GM19351 (cell line): ENCODE measurements at regions not wholly inside any gene's neighbourhood (a gene's known extent, or its start where the extent isn't known, plus 50 kb on each side); places are given as distances from the start of the nearest gene placed in this dataset.

Source experiments
- ATAC-seq: cut with Tn5 transposase; IDR thresholded peaks from one replicate; pipeline ENCODE4 v1.9.1; 2021; ENCODE audit warnings: mild to moderate bottlenecking, moderate library complexity; ENCODE audit not compliant: unreplicated experiment

DNA sequence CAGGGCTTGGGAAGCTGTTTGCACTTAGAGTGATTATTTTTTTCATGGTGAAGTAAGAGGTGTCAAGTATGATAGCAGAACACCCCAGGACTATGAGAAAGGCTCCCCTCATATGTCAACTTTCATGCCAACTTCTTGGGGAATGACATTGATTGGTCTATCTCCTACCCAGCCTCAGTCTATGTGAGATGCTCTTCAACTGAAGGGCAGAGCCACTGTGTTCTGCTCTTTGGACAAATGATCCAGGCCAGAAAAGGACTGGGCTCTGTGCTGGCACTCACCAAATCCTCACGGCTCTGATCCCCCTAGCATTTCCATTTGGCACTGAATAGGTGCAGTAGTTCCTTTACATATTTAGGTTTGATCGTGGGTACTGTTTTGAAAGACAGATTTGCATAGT lies 151.1 kb downstream of the DMRT2 start:
- no peak for ATAC-seq

DNA sequence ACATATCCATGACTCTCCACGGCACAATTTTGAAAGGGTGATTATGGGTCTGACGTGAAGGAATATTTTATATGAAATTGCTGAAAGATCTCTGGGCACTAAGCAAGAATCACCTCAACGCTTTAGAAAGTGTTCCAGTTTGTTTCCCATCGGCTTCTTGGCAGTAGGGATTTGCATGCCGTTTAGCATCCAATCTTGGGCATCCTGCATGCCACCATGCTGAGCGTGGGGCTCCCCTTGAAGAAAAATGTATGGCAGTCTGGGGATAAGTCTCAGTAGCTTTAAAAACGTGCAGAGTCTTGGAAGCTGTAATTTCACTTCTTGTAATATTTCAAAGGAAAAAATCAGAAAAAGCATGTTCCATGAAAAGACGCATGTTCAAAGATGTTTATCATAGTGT lies 151.7 kb downstream of the DMRT2 start:
- ATAC-seq = no peak

DNA sequence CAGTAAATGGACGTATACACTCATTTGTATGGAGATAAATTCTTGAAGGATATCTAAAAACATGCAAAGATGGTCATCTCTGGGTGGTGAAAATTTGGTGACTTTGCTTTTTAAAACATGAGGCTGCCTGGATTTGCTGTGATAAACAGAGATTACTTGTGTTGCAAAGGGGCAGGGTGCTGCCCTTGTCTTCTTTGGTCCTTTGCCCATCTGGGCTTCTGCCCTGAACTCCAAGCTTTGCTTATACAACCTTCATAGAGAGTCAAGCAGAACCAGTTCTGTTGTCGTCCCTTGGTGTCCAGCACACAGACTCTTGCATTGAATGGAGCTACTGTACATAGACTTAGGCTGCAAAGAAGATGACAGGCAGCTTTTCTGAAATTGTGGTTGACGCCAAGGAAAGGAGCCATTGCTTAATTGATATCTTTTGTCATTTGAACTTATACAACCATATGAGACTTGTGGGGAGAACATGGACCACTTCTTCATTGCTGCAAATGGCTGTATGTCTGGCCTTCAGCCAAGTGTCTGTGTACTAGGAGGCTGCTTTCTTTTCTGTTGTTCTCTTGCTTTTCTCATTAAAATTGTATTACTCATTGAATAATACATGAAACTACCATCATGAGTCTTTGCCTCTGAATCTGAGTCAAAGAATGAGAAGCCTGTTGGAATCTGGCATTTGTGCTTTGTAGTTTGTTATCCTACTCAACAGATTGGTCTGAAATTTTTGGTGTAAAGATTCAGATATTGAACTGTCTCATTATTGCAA lies 152.5 kb downstream of the DMRT2 start:
- ATAC-seq = no peak

DNA sequence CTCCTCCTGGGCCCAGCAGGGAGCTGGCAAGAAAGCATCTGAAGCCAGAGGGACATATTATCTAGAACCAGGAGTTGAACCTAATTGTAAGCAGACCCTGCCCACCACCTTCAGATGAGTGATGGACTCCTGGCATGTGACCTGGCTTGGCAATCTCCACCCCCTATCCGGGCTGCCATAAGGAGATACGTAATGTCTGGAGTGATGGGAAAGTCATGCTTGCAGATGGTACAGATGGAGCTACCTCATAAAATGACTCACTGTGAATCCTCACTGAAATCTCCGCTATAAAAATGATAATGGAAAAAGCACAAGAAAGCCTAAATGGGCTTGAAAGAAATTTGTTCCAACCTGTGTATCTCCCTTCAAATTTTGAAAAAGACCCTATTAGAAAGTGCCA lies 157.5 kb downstream of the DMRT2 start:
- ATAC-seq = no peak

DNA sequence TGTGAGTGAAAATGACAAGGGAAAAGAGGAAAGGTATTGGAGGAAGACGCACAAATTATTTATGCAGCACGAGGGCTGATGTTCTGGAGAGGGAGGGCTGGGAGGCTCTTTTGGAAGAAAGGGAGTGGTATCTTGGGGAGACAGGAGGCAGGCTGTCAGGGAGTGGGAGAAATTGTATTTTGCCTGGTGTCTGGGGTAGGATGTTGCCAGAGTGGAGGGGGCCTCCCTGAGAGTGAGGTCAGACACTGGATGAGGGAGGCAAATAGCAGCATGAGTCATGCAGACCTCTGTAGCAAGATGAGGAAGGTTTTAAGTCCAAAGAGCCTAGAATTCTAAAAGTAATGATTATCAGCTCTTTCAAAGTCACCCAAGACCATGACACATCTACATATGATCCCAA lies 158.0 kb downstream of the DMRT2 start:
- ATAC-seq = no peak

DNA sequence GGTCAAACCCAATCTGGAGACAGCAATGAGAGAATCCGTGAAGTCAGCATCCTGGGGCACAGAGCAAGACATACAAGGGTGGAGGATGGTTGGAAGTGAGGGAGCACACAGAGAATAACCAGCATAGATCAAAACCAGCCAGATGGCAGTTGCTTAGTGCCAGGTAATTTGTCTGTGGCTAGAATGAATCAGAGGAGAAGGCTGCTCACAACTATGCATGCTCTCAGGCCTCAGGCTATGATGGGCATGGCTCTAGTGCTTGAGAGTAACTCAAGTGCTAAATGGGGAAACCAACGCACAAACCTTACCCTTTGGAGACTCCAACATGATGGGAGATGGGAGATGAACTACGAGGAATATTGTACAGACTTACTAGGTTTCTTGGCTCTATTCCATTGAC lies 160.8 kb downstream of the DMRT2 start:
- no peak for ATAC-seq

DNA sequence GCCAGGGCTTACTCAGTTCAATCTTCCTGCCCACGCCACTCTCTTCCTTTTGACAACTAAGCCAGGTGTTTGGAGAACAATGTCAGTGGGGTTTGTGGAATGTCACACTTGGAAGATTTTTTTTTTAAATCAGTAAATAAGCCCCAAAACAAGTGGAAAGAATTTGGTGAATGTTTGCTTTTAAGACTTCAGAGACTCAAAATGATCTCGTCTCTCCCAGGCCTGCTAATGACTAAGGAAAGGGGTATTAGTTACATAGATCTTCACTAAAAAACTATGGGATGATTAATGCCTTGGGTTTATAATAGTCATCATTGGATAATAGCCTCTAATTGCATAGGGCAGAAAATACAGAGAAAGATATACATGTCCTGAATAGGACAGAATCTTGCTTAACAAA lies 166.4 kb downstream of the DMRT2 start:
- ATAC-seq = no peak

DNA sequence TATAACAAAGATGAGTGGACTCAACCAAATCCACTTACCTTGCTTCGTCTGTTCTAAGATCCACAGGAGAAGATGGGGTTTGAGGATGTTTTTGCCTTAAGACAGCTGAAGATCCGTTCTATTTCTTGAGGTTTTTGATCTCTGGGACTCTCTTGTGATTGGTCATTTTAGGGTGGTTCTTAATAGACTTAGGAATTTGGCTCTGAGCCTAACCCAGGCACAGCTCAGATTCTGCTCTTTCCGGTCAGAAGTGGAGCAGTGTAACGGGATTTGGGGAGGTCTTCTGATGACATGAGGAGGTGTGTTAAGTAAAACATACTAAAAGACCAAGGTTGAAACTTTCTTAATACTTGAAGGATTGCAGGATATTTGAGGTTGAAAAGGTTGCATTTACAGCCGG lies 166.9 kb downstream of the DMRT2 start:
- ATAC-seq = no peak

DNA sequence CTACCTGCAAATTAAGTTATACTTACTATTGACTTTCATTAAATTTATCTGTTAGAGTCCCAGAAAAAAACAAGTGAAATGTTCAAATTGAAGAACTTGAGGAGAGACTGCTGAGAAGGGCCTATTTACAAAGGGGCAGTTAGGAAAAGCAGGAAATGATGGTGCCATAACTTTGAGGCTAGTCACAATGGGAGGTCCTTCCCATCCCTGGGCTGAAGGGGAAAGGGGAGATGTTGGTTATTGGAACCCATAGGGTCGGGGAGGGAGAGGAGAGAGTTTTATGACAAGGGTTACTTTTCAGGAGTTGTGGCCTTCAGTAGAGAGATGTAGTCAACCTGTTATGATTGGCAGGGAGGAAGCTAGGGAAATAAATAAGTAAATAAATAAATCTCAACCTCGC lies 169.1 kb downstream of the DMRT2 start:
- ATAC-seq = no peak

DNA sequence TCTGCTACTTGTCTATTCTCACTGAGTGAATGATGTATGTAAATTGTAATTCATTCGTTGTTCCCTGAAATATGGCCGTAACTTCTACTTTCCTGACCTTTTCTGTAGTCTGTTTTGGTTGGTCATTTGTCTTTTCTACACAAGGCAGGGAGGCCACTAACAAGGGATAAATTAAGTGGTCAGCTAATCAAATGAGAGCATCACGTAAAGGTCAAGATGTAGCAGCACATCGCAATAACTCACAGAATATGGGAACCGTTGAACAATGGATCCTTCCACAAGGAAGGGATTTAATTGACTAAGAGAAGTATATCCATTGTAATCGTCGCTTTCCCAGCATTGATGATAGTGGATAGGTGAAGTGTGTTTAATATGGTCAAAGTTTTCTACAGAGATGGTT lies 171.1 kb downstream of the DMRT2 start:
- ATAC-seq = no peak

DNA sequence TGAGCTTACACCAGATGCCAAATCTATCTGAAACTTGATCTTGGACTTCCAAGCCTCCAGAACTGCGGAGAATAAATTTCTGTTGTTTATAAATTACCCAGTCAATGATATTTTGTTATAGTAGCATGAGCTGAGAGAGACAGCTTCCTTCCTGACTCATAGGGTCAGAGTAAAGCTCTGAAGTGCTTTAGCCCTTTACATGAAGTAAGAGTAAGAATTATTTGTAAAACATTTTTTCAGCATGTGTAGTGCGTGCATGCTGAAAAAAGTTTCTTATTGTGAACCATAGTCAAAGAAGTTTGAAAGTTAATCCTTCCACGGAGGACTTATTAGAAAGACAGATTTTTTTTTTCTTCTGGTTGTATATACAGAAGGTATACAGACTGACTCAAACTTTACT lies 172.4 kb downstream of the DMRT2 start:
- ATAC-seq = no peak

DNA sequence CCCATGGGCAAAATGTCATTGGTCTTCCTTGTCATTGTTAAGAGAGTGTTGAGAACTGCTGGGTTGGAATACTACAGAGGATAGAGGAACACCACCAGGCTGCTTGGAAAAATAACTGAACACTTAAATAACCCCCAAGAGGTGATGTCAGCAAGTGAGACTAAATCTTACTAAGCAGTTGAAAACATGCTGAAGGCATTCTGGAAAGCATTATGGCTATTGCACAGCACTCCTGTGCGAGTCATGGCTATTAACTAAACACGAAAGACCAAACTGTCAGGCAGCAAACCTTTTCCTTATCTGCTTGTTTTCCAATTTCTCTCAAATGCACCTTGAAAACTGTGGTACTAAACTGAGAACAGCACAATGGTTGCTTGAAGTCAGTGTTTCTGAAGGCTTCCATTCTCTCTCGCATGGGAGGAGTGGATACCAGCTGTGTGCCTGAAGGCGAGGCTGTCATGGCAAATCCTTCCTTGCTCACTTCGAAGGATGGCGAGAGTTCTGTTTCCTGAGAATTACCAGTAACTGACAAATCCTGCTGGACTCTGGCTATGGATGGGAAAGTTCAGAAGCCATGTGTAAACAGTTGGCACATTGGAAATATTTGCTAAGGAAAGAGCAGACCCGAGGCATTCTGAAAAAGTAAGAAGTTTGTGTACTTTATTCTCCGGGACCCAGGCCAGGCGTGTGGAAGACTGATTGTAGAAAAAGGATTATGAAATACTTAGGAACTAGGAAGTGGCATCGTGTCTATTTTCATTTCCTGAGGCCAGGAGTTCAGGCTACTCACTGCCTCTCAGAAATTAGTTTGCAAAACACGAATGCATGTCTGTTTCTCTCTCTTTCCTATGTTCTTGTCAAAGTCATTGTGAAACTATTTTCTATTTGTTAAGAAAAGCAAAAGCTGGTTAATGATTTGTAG lies 182.1 kb downstream of the DMRT2 start:
- ATAC-seq = no peak

DNA sequence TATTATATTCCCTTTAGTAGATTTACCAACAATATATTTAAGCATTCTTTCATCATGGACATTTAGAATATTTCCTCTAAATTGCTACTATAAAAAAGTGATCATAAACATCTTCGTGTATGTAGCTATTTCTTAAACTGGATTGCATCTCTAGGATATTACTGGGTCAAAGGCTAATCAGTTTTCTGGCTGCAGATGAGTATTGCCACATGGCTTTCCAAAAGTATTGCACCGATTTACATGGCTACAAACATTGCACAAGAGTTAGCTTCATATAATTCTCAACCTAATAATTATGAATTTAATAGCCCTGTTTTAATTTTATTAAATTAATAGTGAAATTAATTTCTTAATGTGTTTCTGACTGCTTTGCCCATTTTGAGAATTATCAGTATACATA lies 183.4 kb downstream of the DMRT2 start:
- ATAC-seq = no peak

DNA sequence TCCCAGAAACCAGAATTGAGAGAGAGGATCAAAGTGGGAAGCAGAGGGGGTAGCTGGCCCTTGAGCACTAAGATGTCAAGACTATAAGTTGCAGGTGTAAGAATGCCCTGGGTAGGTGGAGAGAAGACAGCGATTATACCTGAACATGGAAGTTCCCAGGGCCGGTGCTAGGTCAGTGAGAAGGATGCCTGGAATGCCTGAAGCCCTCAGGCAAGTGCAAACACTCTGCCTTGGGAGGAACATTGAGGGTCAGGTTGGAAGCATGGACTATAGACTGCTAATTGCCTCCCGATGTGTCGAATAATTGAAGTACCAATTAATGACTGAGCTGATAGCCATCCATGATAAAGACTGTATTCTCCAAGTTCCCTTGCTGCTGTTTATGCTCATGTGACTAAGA lies 185.5 kb downstream of the DMRT2 start:
- ATAC-seq = no peak

DNA sequence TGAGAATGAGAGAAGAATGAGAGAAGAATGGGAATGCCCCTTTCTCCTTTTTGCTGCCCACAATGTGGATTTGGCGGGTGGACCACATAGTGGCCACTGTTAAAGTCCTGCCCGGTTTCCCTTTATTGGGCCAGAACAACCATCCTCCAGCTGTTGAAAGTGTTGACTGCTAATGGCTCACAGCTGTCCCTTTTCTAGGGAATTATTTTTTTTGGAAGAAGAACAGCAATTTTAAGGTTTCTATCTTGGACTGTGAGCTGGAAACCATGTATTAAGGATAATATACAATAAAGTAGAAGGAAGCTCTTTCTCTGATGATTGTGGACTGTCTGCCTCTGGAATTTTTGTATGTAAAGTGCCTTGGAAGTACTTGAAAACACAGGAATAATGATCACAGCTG lies 185.9 kb downstream of the DMRT2 start:
- no peak for ATAC-seq

DNA sequence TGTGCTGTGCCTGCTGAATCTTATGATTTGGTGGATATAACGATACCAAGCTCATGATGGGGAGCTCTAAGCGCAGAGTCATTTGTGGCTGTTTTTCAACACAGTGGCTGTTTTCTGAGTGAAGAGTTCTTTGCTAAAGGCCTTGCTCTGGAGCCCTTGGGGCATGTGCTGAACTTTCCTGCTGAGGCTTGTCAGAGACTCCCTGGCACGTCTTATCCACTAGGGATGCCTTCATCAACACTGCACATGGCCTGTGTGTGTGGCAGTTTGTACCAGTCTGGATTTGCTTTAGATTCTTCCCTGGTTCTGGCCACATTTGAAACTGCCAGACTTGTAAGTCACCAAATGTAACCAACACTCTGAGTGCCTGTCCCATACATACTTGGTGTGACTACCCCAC lies 188.2 kb downstream of the DMRT2 start:
- ATAC-seq = no peak

DNA sequence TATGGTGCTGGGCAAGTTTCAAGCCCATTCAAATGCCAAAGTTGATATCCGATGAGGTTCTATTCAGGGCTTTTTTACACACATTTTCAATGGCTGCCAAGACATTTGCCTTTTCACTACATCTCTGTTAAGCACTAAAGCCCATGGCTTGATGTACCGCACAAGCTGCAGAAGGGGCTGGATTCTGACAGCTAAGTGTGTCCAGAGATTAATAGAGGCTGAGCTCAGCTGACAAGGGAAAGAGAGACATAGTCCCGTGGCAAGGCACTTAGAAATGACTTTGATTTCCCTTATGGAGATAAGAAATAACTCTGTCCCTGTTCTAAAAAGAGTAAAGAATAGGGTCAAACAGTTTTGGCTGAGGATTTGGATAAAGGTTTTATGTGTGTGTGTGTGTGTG lies 198.6 kb downstream of the DMRT2 start:
- ATAC-seq = no peak

DNA sequence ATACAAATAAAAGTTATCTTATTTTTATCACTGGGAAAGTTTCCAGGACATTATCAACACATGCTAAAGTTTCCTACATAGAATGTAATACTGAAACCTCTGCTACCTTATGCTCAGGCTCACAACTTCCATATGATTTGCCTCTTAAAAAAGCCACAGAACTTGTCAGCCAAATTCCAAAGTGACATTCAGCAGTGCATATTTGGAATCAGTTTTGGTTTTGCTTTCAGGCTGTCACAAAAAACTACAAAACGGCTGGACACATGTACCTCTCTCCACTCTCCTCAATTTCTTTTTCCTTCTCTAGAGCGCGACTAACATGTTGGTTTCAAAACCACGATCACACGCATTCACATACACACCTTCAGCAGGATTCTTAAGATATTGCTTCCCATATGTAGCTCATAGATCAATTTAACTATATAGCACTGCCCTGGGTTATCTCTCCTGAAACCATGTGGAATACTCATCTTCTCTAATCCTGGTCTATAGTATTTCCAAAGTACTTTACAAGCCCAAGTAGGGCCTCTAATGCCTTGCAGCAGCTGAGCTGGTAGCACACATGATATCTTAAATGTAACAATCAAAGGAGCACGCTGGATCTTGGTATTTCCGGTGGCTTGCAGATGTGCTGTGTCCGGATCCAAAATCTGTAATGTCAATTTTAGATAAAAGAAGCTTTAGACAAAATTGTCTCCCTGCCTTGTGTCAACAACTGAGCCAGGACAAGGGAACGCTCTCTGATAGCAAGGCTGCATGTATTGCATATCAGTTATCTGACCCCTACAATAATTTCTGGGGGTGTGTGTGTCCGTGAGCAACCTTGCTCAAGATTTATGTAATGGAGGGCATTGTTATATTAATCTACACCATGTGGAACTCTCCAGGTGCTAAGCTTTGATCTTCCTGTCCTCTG lies 203.2 kb downstream of the DMRT2 start:
- no peak for ATAC-seq

DNA sequence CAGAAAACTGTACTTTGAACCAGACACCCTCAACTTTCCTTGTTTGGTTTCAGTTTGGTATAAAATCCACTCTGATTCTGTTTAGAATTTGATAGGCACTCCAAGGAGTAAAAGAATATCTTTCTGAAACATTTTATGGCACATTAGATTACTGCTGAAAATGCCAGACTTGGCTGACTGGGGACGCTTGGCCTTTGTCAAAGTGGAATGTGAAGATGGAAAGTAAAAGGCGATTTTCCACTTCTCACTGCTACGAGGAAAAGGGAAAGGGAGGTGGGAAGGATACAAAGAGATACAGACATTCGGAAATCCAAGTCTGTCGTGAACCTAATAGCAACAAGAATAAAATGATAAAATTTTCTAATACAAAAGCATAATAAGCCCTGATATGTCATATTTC lies 203.9 kb downstream of the DMRT2 start:
- no peak for ATAC-seq

DNA sequence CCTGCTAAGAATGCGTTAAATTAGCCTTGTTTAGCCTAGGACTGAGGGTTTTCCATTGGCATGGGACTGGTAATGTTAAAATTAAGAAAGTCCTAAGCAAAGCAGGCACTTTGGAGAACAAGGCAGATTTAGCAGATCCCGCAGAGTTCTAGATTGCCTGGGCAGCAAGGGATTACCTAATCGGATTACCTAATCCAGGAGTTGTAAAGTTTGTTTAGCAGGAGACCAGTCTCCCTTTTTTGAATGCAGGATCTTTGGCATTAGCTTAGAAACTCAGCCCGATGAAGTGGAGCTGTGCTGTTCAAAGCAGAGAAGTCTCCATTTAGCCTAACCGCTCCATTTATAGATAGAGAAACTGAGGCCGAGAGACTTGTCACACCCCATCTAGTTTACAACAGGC lies 206.0 kb downstream of the DMRT2 start:
- no peak for ATAC-seq

DNA sequence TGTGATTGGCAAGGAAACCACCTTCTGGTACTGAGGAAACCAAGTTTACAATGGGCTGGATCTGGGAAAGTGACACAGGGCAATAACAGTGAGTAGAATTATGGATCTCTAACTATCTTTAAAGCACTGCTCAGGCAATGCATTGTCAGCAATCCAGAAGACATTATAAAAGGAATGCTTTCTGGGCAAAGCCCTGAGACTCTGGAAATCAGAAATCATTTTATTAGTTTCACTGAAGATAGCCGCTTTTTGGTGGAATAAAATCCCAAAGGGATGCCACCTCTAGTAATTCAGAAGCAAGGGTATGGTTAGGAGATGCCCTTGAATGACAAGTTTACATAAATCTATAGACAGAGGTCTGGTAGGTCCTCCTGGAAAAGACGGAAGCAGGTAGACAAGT lies 211.1 kb downstream of the DMRT2 start:
- ATAC-seq = no peak
